SK-N-SH treated with all-trans-retinoic acid at 6 μM for 48 hours (cell line): ENCODE measurements at regions not wholly inside any gene's neighbourhood (a gene's known extent, or its start where the extent isn't known, plus 50 kb on each side); places are given as distances from the start of the nearest gene placed in this dataset.

Source experiments
- ATAC-seq: fragments of 200-7000 bp; cut with Tn5 transposase; 3 replicates; pipeline ENCODE4 v1.9.1; 2020; ENCODE audit warnings: mild to moderate bottlenecking, moderate library complexity
- ARNTL ChIP-seq: fragments of 450-650 bp; formaldehyde crosslinking; IDR thresholded peaks from 2 replicates; pipeline ENCODE4 v1.5.0; 2020; ENCODE audit warnings: low read depth, mild to moderate bottlenecking, moderate library complexity, borderline replicate concordance
- BACH2 ChIP-seq: fragments of 250-450 bp; sonication (Bioruptor Pico); IDR thresholded peaks from 2 replicates; pipeline ENCODE4 v1.9.0; 2021; ENCODE audit warnings: mild to moderate bottlenecking, borderline replicate concordance
- CREB5 ChIP-seq: fragments of 250-450 bp; sonication (Bioruptor Pico); IDR thresholded peaks from 2 replicates; pipeline ENCODE4 v1.5.1; 2020; ENCODE audit warnings: low read depth, mild to moderate bottlenecking, moderate library complexity
- CSDC2 ChIP-seq: fragments of 250-450 bp; sonication (Bioruptor Pico); IDR thresholded peaks from 2 replicates; pipeline ENCODE4 v1.5.0; 2020; ENCODE audit warnings: mild to moderate bottlenecking, moderate library complexity
- CSRNP3 ChIP-seq: fragments of 250-450 bp; sonication (Bioruptor Pico); IDR thresholded peaks from 2 replicates; pipeline ENCODE4 v1.5.1; 2021; ENCODE audit warnings: mild to moderate bottlenecking, moderate library complexity
- ESRRG ChIP-seq: fragments of 250-450 bp; sonication (Bioruptor Pico); IDR thresholded peaks from 2 replicates; pipeline ENCODE4 v1.6.1; 2021; ENCODE audit warnings: mild to moderate bottlenecking
- GLIS3 ChIP-seq: fragments of 250-450 bp; sonication (Bioruptor Pico); IDR thresholded peaks from 2 replicates; pipeline ENCODE4 v1.5.0; 2020; ENCODE audit warnings: mild to moderate bottlenecking, moderate library complexity
- ISL1 ChIP-seq: fragments of 250-450 bp; sonication (Bioruptor Pico); IDR thresholded peaks from 2 replicates; pipeline ENCODE4 v2.1.2; 2022; ENCODE audit warnings: mild to moderate bottlenecking, moderate library complexity
- PATZ1 ChIP-seq: fragments of 250-450 bp; sonication (Bioruptor Pico); IDR thresholded peaks from 2 replicates; pipeline ENCODE4 v1.8.0; 2020; ENCODE audit warnings: mild to moderate bottlenecking, moderate library complexity, borderline replicate concordance
- POU6F1 ChIP-seq: fragments of 250-450 bp; sonication (Bioruptor Pico); IDR thresholded peaks from 2 replicates; pipeline ENCODE4 v1.8.0; 2021; ENCODE audit warnings: low read depth, mild to moderate bottlenecking, moderate library complexity, borderline replicate concordance
- PPARA ChIP-seq: fragments of 250-450 bp; sonication (Bioruptor Pico); IDR thresholded peaks from 2 replicates; pipeline ENCODE4 v1.5.0; 2020; ENCODE audit warnings: mild to moderate bottlenecking, borderline replicate concordance
- SNAI2 ChIP-seq: fragments of 250-450 bp; sonication (Bioruptor Pico); IDR thresholded peaks from 2 replicates; pipeline ENCODE4 v1.5.0; 2020; ENCODE audit warnings: mild to moderate bottlenecking, moderate library complexity
- TCF4 ChIP-seq: fragments of 250-450 bp; sonication (Bioruptor Pico); IDR thresholded peaks from 2 replicates; pipeline ENCODE4 v1.8.0; 2021; ENCODE audit warnings: mild to moderate bottlenecking, moderate library complexity, borderline replicate concordance
- TOX ChIP-seq: fragments of 250-450 bp; sonication (Bioruptor Pico); IDR thresholded peaks from 2 replicates; pipeline ENCODE4 v1.8.0; 2021; ENCODE audit warnings: mild to moderate bottlenecking, moderate library complexity, borderline replicate concordance
- TSHZ2 ChIP-seq: fragments of 250-450 bp; sonication (Bioruptor Pico); IDR thresholded peaks from 2 replicates; pipeline ENCODE4 v1.5.0; 2020; ENCODE audit warnings: mild to moderate bottlenecking, moderate library complexity
- ZC3H10 ChIP-seq: fragments of 250-450 bp; sonication (Bioruptor Pico); IDR thresholded peaks from 2 replicates; pipeline ENCODE4 v1.5.1; 2021; ENCODE audit warnings: mild to moderate bottlenecking, moderate library complexity
- ZFP30 ChIP-seq: fragments of 450-650 bp; formaldehyde crosslinking; IDR thresholded peaks from 2 replicates; pipeline ENCODE4 v1.5.0; 2022; ENCODE audit warnings: mild to moderate bottlenecking, moderate library complexity
- ZNF565 ChIP-seq: fragments of 450-650 bp; formaldehyde crosslinking; conservative IDR thresholded peaks from 2 replicates; pipeline ENCODE4 v1.5.0; 2020; ENCODE audit warnings: low read depth, mild to moderate bottlenecking, moderate library complexity
- ZNF70 ChIP-seq: fragments of 450-650 bp; formaldehyde crosslinking; IDR thresholded peaks from 2 replicates; pipeline ENCODE4 v1.5.0; 2020; ENCODE audit warnings: mild to moderate bottlenecking, moderate library complexity
- ZNF8 ChIP-seq: fragments of 450-650 bp; formaldehyde crosslinking; IDR thresholded peaks from 2 replicates; pipeline ENCODE4 v1.5.0; 2020; ENCODE audit warnings: mild to moderate bottlenecking, moderate library complexity

GRCh38 chr10:4661511-4662255, 164.3 kb upstream of the AKR1E2 start:
- TF ChIP-seq CSDC2 (CRISPR knock-in tag) (0 out of 2 replicates have a peak, but pooled peaks have one; percentile 59), SNAI2 (CRISPR knock-in tag) (no peak), ZFP30 (CRISPR knock-in tag) (no peak)
- ATAC-seq, result no peak

GRCh38 chr10:4658777-4659176, 167.2 kb upstream of the AKR1E2 start:
- TF ChIP-seq GLIS3 (CRISPR knock-in tag) (no peak), CSRNP3 (CRISPR knock-in tag) (no peak), ISL1 (CRISPR knock-in tag) (no peak), PPARA (CRISPR knock-in tag) (no peak), TOX (CRISPR knock-in tag) (no peak), BACH2 (CRISPR knock-in tag) (no peak), TCF4 (no peak), CREB5 (no peak), ZNF70 (CRISPR knock-in tag) (no peak), POU6F1 (no peak), CSDC2 (CRISPR knock-in tag) (no peak), ZNF8 (no peak), ZC3H10 (CRISPR knock-in tag) (no peak)
- no peak for ATAC-seq

GRCh38 chr10:4656576-4657194, 169.3 kb upstream of the AKR1E2 start:
- ATAC-seq, result 0 out of 3 replicates have a peak, but pooled peaks have one; percentile 56

GRCh38 chr10:4655879-4656278, 170.1 kb upstream of the AKR1E2 start:
- TF ChIP-seq ZC3H10 (CRISPR knock-in tag), result no peak
- TF ChIP-seq ZNF565 (CRISPR knock-in tag), result no peak
- TF ChIP-seq TSHZ2 (CRISPR knock-in tag), result no peak
- TF ChIP-seq ESRRG (CRISPR knock-in tag), result no peak
- no peak for TF ChIP-seq ARNTL (CRISPR knock-in tag)
- ATAC-seq, result no peak

More at GRCh38 chr10:4656576-4657194, 169.3 kb upstream of the AKR1E2 start:
- TF ChIP-seq TCF4 (no peak), PATZ1 (CRISPR knock-in tag) (no peak), ZNF565 (CRISPR knock-in tag) (no peak), GLIS3 (CRISPR knock-in tag) (no peak), ZC3H10 (CRISPR knock-in tag) (no peak)
- TF ChIP-seq, all 23 proteins: peak for 0
